OCI-LY7 (cell line): ENCODE measurements at regions not wholly inside any gene's neighbourhood (a gene's known extent, or its start where the extent isn't known, plus 50 kb on each side); places are given as distances from the start of the nearest gene placed in this dataset.
A peak's percentile ranks its signal among the peaks of the same experiment; 100 is the strongest.
"Not testable (repeated sequence)": the region's sequence is repeated elsewhere in the genome, so short reads cannot be mapped to it uniquely, and the experiment has no call there.

ENCODE experiments used
- BruUV-seq: library from RNA; stranded (reverse); fragments of 400-500 nt; replicated peaks from 2 replicates; lab custom pipeline; 2021; lab: Mats Ljungman, UMichigan
- CTCF ChIA-PET: fragments of 300-600 bp; sonication (Branson Sonifier 250); formaldehyde crosslinking; loops from one replicate; lab custom pipeline; 2022; ENCODE audit warnings: antibody characterized with exemption; ENCODE audit not compliant: unreplicated experiment; lab: Charles Lee
- POLR2A ChIA-PET: fragments of 300-600 bp; sonication (Branson Sonifier 250); formaldehyde crosslinking; loops from one replicate; lab custom pipeline; 2022; ENCODE audit warnings: antibody characterized with exemption; lab: Charles Lee
- DNase-seq: peaks from one replicate; pipeline ENCODE4 v3.0.0-alpha.2; 2015; ENCODE audit warnings: low spot score
- H2AFZ ChIP-seq: fragments of 200-600 bp; sonication (generic), shearing (Covaris generic); 2 replicates; pipeline ENCODE4 v1.6.1; 2014; ENCODE audit warnings: mild to moderate bottlenecking, antibody characterized with exemption, low read length, moderate library complexity
- H3K27ac ChIP-seq: fragments of 200-600 bp; sonication (generic); 2 replicates; pipeline ENCODE4 v1.5.1; 2014; ENCODE audit warnings: mixed run types, low read depth, mild to moderate bottlenecking, moderate library complexity, low read length, inconsistent platforms; ENCODE audit not compliant: poor library complexity, severe bottlenecking
- H3K36me3 ChIP-seq: fragments of 200-600 bp; sonication (generic); 2 replicates; pipeline ENCODE4 v1.6.1; 2014; ENCODE audit warnings: mild to moderate bottlenecking, antibody characterized with exemption, low read length, moderate library complexity, mixed read lengths; ENCODE audit not compliant: insufficient read depth
- H3K4me1 ChIP-seq: fragments of 200-600 bp; sonication (generic); 2 replicates; pipeline ENCODE4 v1.5.1; 2014; ENCODE audit warnings: mild to moderate bottlenecking, low read length; ENCODE audit not compliant: insufficient read depth, poor library complexity, severe bottlenecking
- H3K4me2 ChIP-seq: fragments of 200-600 bp; sonication (generic); 2 replicates; pipeline ENCODE4 v1.6.1; 2014; ENCODE audit warnings: mild to moderate bottlenecking, low read length
- H3K4me3 ChIP-seq: fragments of 200-600 bp; sonication (generic); 2 replicates; pipeline ENCODE4 v1.5.1; 2014; ENCODE audit warnings: mild to moderate bottlenecking, low read depth, low read length; ENCODE audit not compliant: poor library complexity, severe bottlenecking
- H3K79me2 ChIP-seq: fragments of 200-600 bp; sonication (generic); 2 replicates; pipeline ENCODE4 v1.6.1; 2016; ENCODE audit warnings: low read depth, mild to moderate bottlenecking, low read length, moderate library complexity, mixed read lengths; ENCODE audit not compliant: insufficient read depth
- H3K9me2 ChIP-seq: fragments of 200-600 bp; sonication (generic); 2 replicates; pipeline ENCODE4 v1.6.1; 2016; ENCODE audit warnings: mild to moderate bottlenecking, low read length, mixed read lengths; ENCODE audit not compliant: insufficient read depth
- H3K9me3 ChIP-seq: fragments of 200-600 bp; sonication (generic); 2 replicates; pipeline ENCODE4 v1.6.1; 2014; ENCODE audit warnings: mild to moderate bottlenecking, mixed run types, low read length, mixed read lengths
- H4K20me1 ChIP-seq: fragments of 200-600 bp; sonication (generic); 2 replicates; pipeline ENCODE4 v1.6.1; 2014; ENCODE audit warnings: mild to moderate bottlenecking, antibody characterized with exemption, low read length, moderate library complexity, mixed read lengths; ENCODE audit not compliant: insufficient read depth
- EZH2phosphoT487 ChIP-seq: fragments of 200-600 bp; sonication (generic); IDR thresholded peaks from 2 replicates; pipeline ENCODE4 v1.6.1; 2018; ENCODE audit warnings: low read depth, borderline replicate concordance, mild to moderate bottlenecking, mixed run types, antibody characterized with exemption, low read length, moderate library complexity, mixed read lengths
- intact Hi-C: fragments of 100-400 bp; cut with micrococcal nuclease; formaldehyde crosslinking; loops from one replicate; pipeline ENCODE4 v1.10.0; 2022; ENCODE audit not compliant: unreplicated experiment
- TF ChIP-seq, protein P1 (sequence below): fragments of 200-600 bp; sonication (generic); conservative IDR thresholded peaks from 2 replicates; pipeline ENCODE4 v1.5.1; 2014; ENCODE audit warnings: mild to moderate bottlenecking, antibody characterized with exemption, low read length, moderate library complexity, mixed read lengths

DNA sequence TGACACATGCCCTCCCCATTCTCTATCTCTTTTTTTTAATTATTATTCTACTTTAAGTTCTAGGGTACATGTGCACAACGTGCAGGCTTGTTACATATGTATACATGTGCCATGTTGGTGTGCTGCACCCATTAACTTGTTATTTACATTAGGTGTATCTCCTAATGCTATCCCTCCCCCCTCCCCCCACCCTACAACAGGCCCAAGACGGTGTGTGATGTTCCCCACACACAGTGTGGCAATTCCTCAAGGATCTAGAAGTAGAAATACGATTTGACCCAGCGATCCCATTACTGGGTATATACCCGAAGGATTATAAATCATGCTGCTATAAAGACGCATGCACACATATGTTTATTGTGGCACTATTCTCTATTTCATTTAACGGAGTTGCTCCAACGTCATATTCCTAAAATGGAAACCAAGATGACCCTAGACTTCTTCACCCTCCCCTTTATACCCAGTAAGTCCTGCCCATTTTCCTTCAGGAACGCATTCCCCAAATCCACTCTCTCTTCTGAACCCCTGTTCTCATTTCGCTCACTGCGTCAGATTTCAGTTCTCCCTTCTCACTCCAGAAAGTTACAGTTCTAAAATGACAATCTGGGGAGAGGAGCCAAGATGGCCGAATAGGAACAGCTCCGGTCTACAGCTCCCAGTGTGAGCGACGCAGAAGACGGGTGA lies 175.6 kb downstream of the MEX3B start:
- intact Hi-C loops, H3K4me2 ChIP-seq, BruUV-seq, H3K36me3 ChIP-seq, H4K20me1 ChIP-seq, H3K27ac ChIP-seq, H3K9me3 ChIP-seq, H2AFZ ChIP-seq, H3K4me3 ChIP-seq, POLR2A ChIA-PET, H3K9me2 ChIP-seq, DNase-seq, H3K79me2 ChIP-seq, CTCF ChIA-PET: not testable (repeated sequence)
- H3K4me1 ChIP-seq: peaks cover 30% of the 10 kb centered on the region

GRCh38 chr15:81869161-81869954 lies 176.5 kb downstream of the MEX3B start:
- Histone ChIP-seq H3K4me2 (no peak overlapping the region), H3K4me1 (peaks cover 38% of the 10 kb centered on the region), H4K20me1 (no peaks in the 10 kb centered on the region), H3K36me3 (no peaks in the 10 kb centered on the region), H3K79me2 (no peaks in the 10 kb centered on the region), H3K9me2 (no peaks in the 10 kb centered on the region), H3K4me3 (no peak overlapping the region), H3K9me3 (no peaks in the 10 kb centered on the region), H2AFZ (no peak overlapping the region), H3K27ac (no peak overlapping the region)
- ChIA-PET POLR2A (no interaction called here), CTCF (interaction anchor here (0.6 kb wide), 1 partner anchor 393 kb away, joined by 3 read pairs; the partner anchor contains the start of genes EFL1 and SAXO2)
- TF ChIP-seq EZH2phosphoT487: no peak
- TF ChIP-seq, protein P1, sequence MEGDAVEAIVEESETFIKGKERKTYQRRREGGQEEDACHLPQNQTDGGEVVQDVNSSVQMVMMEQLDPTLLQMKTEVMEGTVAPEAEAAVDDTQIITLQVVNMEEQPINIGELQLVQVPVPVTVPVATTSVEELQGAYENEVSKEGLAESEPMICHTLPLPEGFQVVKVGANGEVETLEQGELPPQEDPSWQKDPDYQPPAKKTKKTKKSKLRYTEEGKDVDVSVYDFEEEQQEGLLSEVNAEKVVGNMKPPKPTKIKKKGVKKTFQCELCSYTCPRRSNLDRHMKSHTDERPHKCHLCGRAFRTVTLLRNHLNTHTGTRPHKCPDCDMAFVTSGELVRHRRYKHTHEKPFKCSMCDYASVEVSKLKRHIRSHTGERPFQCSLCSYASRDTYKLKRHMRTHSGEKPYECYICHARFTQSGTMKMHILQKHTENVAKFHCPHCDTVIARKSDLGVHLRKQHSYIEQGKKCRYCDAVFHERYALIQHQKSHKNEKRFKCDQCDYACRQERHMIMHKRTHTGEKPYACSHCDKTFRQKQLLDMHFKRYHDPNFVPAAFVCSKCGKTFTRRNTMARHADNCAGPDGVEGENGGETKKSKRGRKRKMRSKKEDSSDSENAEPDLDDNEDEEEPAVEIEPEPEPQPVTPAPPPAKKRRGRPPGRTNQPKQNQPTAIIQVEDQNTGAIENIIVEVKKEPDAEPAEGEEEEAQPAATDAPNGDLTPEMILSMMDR: no peak
- DNase-seq: no peak
- BruUV-seq: no TSS peak
- intact Hi-C loops: loop anchor here (10.0 kb wide), 1 partner anchor 1125 kb away; no protein-coding TSS in a partner anchor

DNA sequence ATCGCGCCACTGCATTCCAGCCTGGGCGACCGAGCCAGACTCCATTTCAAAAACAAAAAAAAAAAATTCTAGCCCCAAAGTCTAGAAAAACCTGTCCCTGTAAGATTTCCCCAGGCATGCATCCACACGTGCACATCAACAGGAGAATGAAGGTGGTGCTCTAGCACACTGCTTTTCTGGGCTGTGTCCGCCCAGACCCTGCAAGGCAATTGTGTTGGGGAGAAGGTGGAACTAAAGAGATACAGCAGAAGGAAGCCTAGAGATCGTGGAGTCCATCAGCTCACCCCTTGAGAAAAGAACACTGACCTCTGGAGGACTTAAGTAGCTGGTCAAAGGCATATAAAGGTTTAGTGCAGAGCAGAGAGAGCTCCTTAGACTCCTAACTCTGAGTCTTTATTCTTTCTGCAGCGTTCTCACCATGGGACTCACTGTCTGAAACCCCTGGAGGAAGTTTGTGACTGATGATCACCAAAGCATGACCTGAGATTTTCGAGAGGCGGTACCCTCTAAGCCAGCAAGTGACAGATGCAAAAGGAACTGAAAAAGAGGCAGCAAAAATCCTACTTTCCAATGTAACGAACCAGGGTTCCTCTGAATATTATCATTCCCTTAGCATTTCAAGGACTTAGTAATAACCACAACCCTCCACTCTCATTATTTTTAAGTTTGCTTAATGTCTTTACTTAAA lies 179.8 kb downstream of the MEX3B start:
- peak overlapping the region; percentile 72 for H3K4me2 ChIP-seq
- TF ChIP-seq, protein P1: peak; percentile 34; the same call in 1 of the 2 replicates
- TF ChIP-seq EZH2phosphoT487: no peak
- peaks cover 65% of the 10 kb centered on the region for H3K4me1 ChIP-seq
- no peaks in the 10 kb centered on the region for H4K20me1 ChIP-seq
- peak; percentile 91 for DNase-seq
- BruUV-seq: no TSS peak
- peak overlapping the region; percentile 90 for H3K27ac ChIP-seq
- no peaks in the 10 kb centered on the region for H3K36me3 ChIP-seq
- peak overlapping the region; percentile 45 for H3K4me3 ChIP-seq
- H3K9me2 ChIP-seq: no peaks in the 10 kb centered on the region
- peak overlapping the region; percentile 58; the same call in 1 of the 2 replicates for H2AFZ ChIP-seq
- intact Hi-C loops: loop anchor here (10.0 kb wide), 1 partner anchor 1129 kb away; no protein-coding TSS in a partner anchor
- H3K79me2 ChIP-seq: no peaks in the 10 kb centered on the region
- CTCF ChIA-PET: interaction anchor here (1.1 kb wide), 1 partner anchor 24 kb away, joined by 3 read pairs; no protein-coding TSS in a partner anchor
- no peaks in the 10 kb centered on the region for H3K9me3 ChIP-seq
- POLR2A ChIA-PET: interaction anchor here (0.5 to 1.1 kb wide), 5 partner anchors 22 to 1203 kb away, joined by 3 to 5 read pairs (median 4); partner anchors contain the start of gene STARD5
